Esophagus muscularis mucosa (tissue), 3 donors: ENCODE measurements at regions not wholly inside any gene's neighbourhood (a gene's known extent, or its start where the extent isn't known, plus 50 kb on each side); places are given as distances from the start of the nearest gene placed in this dataset.

Source experiments
- POLR2A ChIP-seq: fragments of 450-650 bp; IDR thresholded peaks from one replicate; pipeline ENCODE4 v1.6.1; 2017; ENCODE audit warnings: antibody characterized with exemption, moderate library complexity, mild to moderate bottlenecking, low read depth
- POLR2AphosphoS5 ChIP-seq, 2 donors: sonication (generic); formaldehyde crosslinking; IDR thresholded peaks; one replicate each; pipeline ENCODE4 v1.6.1; 2017; ENCODE audit warnings: antibody characterized with exemption in 2 of 2
- TF ChIP-seq, protein P1 (sequence below), 3 experiments: fragments of 200-600 bp in 2 of 3; fragments of 450-650 bp in 1 of 3; sonication (generic) in 2 of 3; IDR thresholded peaks; one replicate each; pipeline ENCODE4 v1.5.1; 2017 to 2019; ENCODE audit warnings: antibody characterized with exemption in 3 of 3, mild to moderate bottlenecking in 2 of 3, moderate library complexity in 1 of 3

DNA sequence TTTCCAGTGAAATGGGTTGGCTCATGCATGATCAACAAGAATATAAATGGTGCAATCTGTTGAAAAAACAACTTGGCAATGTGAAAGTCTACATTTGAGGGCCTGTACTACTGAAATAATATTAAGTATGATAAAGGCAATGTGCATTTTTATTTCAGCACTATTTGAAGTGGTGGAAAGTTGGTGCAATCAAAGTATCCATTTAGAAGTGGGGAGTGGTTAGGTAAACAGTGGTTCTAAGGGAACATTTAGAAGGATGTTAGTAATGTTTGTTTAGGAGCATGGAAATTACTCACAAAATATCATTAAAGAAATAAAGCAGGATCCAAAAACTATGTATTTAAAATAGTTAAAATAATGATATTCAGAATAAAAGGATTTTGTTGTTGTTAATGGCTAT lies 60.2 kb downstream of the CHRM3 start:
- TF ChIP-seq, protein P1, sequence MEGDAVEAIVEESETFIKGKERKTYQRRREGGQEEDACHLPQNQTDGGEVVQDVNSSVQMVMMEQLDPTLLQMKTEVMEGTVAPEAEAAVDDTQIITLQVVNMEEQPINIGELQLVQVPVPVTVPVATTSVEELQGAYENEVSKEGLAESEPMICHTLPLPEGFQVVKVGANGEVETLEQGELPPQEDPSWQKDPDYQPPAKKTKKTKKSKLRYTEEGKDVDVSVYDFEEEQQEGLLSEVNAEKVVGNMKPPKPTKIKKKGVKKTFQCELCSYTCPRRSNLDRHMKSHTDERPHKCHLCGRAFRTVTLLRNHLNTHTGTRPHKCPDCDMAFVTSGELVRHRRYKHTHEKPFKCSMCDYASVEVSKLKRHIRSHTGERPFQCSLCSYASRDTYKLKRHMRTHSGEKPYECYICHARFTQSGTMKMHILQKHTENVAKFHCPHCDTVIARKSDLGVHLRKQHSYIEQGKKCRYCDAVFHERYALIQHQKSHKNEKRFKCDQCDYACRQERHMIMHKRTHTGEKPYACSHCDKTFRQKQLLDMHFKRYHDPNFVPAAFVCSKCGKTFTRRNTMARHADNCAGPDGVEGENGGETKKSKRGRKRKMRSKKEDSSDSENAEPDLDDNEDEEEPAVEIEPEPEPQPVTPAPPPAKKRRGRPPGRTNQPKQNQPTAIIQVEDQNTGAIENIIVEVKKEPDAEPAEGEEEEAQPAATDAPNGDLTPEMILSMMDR (IDR thresholded peaks at IDR 0.05) = no peak
- TF ChIP-seq POLR2A (no peak), POLR2AphosphoS5 (IDR thresholded peaks at IDR 0.05) (no peak)
